HPDE6-E6E7 (cell line): ENCODE measurements at regions not wholly inside any gene's neighbourhood (a gene's known extent, or its start where the extent isn't known, plus 50 kb on each side); places are given as distances from the start of the nearest gene placed in this dataset.

ENCODE experiments used
- DNase-seq: peaks from one replicate; pipeline ENCODE4 v3.0.0; 2011; ENCODE audit warnings: missing footprints; ENCODE audit errors: extremely low spot score

DNA sequence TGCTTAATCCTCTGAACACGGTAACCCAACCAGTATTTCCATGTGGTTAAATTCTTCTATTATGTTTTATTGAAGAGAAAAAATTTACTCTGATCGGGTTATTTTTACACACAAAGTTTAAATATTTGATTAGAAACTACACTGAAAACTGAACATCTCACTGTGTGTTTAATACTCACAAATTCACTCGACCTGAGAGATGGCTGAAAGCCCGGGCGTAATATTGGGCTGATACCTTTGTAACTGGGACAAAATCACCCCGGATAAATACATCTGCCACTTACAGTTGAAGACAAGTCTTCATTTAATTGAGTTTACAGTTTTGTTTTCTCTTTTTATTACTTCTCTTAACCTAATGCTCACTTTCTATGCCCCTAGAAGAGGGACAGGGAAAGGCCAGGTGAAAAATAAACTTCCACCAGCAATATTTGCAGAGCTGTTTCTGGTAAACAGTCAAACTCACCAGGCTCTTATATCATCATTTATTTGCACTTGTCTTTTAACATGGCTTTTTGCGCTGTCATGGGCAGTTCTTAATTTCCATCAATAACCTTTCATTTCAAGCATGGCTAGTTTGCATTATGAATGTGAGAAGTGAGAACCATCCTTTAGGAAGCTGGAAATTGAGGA is 145.6 kb upstream of the TMCO5A start:
- no peak for DNase-seq

DNA sequence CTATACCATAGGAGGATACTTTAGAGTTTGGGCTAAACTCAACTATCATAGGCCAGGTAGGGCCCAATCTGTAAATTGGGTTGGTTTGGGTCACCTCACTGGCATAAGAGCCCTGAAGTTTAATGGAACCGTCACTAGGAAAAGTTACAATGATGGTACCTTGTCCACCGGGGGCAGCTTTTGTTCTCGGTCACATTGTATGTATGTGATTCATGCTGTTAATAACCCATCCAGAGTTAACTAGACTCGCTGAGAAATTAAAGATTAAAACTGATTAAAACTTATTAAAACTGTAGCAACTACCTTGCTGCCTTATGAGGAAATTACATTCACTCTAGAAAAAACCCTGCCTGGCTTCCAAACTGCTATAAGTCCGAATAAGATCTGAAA is 145.0 kb upstream of the TMCO5A start:
- DNase-seq = no peak

DNA sequence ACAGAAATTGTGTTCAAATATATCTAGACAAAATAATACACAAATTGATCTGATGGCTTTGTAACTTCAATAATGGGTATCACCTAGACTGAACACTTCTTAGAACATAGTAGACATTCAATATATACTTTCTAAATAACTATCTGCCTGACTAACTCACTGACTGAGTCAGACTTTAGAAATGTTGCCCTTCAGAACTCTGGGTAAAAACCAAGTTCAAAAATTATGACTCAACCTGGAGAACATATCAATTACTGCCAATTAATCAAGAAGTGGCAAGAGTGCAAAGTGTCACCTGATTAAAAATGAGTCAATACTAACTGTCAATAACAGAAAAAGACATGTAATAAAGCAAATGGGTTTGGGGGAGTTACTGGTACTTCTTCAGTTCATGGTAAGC is 144.6 kb upstream of the TMCO5A start:
- peak; percentile 41 for DNase-seq

DNA sequence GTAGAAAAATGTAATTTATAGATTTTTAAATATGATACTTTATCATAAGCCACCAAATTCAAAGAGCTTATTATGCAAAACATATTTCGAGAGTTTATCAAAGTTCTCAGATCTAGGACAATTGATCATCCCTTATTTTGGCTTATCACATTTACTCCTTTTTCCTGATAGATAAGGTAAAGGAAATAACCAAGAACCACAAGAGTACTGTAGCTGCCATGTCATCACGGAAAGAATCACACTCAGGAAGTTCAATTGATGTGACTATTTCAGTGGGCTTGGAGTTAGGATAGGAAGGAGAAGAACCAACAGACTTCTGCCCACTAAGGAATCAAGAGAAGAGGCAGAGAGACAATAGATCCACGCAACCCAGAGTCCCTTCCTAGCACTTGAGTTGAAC is 142.7 kb upstream of the TMCO5A start:
- no peak for DNase-seq

DNA sequence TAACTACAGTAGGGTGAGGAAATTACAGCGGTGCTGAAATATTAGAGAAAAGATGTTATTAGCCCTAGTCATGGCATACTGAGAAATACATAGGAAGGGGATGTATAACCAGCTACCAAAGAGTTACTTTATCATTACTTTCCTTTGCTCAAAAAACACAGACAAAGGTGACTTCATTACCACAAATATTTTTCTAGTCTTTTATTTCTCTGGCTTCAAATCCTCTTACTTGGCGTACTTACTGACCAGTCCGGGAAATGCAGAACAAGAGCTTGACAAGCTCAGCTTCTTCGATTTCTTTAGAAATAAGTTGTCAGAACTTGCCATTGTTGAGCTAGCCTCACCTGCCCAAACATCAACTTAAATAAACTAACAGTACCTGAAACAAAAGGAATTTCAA is 142.1 kb upstream of the TMCO5A start:
- no peak for DNase-seq

DNA sequence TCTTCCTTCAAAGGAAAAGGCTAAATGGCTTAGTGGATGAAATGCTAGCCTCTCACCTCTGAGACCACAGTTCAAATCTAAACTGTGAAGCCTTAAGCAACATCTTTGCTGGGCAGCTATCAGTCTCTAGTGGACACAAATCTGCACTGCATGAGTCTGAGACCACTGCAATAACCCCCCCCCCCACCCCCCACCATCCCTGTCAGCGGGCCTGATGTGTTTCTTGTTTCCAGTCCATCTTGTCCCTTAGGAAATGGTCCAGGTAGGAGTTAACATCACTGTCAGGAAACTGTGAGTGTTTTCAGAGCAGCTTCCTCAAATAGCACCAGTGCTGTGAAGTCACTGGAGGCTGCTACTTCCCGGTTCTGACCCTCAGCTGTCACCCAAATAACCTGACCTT is 140.6 kb upstream of the TMCO5A start:
- no peak for DNase-seq

DNA sequence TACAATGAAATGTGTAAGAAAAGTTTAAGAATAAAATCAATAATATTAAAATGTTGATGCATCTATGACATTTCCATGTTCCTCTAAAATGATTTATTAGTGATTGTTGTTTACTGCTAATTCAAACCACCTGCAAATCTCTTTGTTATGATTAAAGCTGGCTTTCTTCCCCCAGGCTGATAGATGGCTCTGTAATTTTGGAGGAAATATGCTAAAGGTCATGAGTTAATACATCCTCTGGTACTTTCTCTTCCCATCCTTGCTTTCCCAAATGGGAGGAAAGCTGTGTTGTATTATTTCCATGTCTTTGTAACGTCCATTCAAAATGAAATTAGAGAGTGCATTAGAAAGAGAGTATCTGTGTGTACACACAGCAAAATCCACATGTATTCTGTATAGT is 139.5 kb upstream of the TMCO5A start:
- no peak for DNase-seq

DNA sequence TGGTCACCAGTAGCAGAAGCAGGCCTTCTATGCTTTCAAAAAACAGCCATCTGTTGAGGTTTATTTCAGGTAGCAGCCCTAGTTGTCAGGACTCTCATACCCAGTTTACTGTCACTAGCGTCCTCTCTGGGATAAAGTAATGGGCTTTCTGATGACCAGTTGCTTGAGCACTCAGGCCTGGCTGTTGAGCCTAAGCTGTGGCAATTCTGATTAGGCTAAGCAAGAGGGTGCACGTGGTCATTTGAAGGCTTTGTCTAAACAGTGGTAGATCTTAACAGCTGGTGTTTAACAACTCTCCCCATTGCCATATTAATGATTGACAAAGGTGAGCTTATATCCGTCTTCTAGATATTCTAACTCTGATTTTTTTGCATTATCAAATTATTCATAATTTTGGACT is 132.9 kb upstream of the TMCO5A start:
- DNase-seq = no peak

DNA sequence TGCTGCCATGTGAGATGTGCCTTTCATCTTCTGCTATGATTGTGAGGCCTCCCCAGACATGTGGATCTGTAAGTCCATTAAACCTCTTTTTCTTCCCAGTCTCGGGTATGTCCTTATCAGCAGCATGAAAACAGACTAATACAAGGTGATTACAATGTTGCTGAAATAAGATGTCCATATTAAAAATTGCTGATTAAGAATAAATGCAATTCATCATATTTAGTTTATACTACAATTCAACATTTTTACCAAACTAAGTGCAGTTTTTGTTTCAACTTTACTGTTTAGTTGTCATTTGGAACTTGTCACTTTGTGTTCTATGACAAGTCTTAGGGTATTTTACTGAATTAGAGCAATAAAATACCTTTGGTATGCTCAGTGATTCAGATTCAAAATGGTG is 127.6 kb upstream of the TMCO5A start:
- DNase-seq = no peak

DNA sequence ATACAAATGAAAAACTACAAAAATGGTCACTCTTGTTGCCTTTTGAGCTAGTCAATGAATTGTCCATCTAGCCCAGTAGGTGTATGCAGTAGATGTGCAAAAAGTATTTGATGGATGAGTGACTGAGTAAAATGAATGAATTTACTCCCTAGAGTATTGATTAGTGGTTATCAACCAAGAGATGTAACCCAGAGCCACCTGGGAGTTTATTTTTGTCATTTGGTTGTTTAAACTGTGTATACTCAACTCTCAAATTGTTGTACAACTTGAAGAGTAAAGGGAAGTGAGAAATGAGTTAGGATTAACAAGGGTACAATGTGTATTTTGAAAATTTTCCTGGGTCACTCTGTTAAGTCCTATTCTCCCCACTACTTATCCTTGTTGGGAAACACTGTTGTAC is 124.1 kb upstream of the TMCO5A start:
- no peak for DNase-seq

DNA sequence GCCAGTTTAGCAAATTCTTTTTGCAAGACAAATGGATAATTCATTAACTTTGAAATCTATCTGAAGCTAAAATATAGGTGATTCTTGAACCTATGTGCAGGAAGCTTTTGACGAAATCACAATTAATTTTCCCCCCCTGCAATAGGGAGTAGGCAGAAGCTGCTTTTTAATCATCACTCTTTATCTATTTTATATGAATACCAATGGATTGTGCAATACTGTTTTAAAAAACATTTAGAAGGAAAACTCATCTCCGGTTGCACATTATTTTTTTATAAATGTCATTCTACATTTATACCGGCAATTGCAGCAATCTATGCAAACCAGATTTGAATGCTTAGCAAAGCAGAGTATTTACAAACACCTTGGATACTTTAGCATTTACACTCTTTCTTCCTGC is 121.1 kb upstream of the TMCO5A start:
- no peak for DNase-seq

DNA sequence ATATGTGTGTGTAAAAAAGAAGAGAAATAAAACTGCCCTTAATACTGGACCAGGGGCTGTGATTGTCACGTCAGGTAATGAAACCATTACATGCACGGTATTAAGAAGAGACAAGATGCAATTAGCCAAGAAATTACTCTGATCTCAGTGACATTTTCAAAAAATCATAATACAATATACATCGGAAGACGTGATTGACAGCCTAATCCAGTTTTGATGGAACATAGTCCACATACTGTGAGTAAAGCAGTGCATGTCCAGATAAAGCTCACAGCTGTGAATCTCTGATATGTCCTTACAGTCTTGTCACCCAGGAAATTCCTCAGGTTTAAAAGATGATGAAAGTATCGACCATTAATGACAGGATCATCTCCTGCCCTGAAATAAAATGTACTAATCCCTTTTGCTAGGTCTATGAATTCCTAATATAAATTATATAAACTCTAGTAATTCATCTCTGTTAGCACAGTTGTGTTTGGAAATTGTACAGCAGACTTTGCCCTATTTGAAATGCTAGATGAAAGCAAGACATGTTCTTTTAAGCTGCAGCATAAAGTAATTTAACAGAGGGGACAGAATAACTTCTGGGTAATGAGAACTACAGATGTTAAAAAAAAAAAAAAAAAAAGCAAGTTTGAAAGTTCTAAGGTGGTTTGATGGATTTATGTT is 119.5 kb upstream of the TMCO5A start:
- no peak for DNase-seq

DNA sequence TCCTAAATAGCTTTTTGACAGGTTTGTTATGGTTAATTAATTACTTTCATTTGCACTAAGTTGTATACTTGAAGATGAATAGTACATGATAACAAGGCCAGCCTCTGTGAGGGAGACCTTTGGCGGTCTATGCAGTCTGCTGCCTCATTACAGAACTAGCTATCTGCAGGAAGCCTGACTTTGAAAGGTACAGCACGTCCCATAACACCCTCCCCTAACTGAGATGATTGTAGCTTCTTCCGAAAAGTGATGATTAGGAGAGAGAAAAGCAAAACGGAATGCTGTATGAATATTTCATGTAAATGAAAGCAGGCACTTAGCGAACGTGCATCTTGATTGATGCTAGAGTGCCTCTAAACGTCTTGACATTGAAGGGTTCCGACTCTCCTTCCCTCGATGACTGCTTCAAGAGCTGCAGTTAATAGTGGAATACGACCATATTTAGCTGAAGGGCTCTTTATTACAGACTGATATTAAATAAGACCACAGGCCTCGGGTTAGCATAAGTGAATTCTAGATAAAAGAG is 116.2 kb upstream of the TMCO5A start:
- DNase-seq = no peak

DNA sequence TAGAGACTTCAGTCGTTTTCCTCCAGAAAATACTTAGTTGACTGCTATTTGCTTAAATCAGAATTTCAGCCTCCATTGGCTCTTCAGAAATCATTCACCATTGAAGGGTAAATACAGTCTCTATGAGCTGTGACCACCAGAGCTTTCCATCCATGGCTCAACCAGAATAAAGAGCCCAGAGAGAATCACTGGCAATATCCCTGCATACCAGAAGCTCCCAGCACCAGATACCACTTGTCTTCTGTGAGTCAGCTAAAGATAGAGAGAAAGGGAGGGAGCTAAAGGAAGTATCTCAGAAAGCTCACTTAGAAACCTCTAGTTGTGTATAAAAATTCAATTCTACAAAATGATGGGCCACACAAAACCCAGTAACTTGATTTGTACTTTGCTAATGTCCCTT is 115.2 kb upstream of the TMCO5A start:
- no peak for DNase-seq

DNA sequence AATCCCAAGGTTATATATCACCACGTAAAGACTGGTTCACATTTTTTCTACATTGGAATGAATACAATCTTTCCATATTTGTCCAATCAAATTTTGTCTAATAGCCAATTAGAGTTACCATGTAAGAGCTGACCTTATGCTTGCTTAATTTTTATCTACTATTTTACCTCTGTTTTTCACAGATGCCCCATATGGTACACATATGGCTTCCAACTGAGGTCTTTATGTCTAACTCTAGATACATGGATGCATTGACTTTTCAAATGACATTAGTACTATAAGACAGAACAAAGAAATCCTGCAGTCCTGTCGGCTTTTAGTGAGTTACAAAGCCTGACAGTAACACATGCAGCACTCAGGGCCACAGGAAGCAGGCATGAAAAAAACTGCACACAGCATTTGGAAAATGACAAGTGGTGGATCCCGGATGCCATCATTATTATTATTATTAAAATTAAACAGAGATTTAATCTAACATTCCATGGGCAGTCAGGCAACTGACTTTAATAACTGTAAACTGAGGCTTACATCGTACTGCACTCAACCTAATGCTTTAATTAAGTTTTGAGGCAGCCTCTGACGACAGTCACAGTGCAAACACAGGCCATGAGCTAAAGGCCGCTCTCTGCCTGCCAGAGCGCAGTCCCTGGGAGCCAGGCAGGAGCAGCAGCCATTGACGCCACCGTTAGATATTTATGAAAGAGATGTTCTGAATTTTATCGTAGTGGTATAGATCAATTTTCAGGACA is 113.9 kb upstream of the TMCO5A start:
- DNase-seq = no peak

DNA sequence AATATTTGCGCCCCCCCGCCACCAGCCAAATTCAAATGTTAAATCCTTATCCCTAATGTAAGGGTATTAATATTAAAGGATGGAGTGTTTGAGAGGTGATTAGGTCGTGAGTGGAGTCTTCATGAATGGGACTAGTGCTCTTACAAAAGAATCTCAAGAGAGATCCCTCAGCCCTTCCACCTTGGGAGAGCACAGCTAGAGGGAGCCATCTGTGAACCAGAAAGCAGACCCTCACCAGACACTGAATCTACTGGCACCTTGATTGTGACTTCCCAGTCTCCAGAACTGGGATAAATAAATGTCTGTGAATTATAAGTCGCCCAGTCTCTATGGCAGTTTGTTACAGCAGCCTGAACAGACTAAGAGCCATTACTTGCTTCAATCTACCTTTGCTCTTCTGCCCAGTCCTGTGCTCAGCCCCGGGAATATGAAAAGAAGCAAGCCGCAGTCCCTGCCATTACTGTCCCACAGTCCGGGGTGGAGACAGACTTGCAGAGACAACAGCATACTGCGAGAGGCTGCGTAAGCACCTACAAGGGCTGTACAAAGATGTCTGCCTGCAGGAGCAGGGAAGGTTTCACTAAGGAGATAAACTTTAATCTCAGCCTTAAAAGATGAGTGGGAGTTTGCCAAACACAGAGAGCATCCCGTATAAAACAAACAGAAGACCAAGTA is 110.7 kb upstream of the TMCO5A start:
- DNase-seq = no peak

DNA sequence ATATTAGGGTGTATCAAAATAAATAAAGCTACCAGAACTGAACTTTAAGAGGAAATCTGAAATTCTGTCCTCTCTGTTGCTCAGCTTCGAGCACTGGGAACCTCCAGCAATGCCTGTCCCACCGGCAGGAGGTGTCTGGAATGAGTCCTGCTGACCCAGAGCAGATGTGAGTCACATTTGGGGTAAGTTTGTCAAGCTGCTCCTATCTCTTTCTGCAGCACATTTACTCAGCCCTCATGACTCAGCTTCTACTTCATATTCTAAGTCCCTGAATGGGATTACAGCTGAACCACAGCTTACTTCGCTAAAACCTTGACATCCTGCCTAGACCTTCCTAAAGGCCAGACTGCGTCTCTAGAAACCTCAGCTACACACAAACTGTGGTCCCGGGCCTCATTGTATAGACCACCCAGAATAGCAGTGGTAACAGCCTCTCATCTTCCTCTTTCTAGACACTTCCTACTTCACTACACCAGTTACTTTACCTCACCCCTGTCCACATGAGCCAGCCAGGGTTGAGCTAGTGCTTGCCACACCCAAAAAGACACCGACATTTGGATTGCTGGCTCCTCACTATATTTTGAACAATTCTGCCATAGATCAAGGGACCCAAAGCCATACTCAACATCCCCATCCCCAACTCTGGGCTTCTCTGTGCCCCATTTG is 109.6 kb upstream of the TMCO5A start:
- DNase-seq = peak; percentile 79

DNA sequence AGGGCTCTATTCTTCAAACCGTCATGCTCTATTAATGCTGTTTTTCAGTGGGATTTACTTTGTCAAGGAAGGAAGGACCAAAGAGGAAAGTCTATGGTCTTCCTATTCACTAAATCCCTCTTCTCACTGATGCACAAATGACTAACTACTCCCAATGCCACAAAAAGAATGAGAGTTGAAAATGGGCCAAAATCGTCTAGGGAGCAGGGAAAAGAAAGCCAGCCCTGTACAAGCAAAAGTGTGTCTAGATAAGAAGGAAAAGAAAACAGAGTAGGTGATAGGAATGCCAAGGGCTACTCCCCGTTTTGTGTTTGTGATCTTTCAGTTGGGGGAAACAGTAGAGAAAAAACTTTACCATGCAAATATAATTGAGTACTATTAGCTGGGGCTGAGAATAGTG is 97.2 kb upstream of the TMCO5A start:
- no peak for DNase-seq

DNA sequence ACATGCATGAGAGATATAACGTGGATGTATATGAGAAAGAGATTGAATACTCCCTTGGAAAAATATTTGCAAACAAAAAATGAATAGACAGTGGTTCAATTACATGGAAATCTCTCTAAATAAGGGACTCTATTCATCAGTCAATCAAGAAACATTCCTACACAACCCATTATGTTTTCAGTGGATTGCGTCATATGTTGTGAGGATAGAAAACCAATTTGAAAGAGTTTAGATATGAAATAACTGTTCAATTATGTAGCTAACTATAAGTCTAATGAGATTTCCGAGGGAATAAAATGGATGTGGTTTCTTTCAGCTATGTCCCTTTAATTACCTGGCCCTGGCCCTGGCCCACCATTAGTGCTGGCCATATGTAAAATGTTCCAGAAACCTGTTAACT is 86.7 kb upstream of the TMCO5A start:
- no peak for DNase-seq

DNA sequence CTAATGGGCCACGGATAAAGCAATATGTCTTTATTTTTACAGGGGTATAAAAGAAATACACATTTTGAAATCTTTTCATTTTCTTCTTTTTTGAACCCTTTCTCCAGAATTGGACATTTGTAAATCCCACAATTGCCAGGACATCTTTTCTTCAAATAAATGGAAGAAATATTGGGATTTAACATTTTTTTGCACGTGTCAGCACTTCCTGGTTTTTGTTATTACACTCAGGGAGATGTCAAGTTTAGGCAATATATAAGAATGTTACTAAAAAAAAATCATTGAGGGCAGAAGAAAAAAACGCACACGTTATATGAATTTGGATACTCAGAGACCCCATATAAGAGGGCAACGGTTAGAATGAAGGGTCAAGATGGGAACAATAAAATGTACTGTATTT is 78.3 kb upstream of the TMCO5A start:
- no peak for DNase-seq

DNA sequence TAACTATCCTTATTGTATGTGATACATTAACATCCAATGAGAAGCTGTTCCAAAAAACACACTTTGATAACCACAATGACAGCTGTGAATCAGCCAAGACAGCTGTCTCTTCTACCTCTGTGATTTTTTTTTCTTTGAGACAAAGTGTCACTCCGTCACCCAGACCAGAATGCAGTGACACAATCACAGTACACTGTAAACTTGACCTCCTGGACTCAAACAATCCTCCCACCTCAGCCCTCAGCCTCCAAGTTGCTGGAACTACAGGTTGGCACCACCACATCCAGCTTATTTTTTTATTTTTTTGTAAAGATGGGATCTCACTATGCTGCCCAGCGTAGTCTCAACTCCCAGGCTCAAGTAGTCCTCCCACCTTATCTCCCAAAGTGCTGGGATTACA is 73.5 kb upstream of the TMCO5A start:
- no peak for DNase-seq

DNA sequence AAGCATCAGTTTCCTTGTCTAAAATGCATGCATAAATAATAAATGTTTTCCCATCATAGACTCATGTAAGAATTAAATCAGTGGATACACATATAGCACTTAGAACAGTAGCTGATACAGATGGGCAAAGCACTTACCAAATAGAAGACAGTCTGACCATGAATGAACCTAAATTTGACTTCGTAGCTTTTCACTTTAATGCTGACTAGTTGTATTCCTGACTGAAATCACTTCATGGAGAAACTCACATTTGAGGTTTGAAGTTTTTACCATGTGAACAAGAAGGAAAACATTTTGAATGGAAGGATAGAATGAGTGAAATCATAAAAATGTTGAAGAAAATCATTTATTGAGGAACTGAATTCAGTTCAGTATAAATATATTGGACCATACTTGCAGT is 68.8 kb upstream of the TMCO5A start:
- DNase-seq = no peak
